ENCODE measurements at regions not wholly inside any gene's neighbourhood (a gene's known extent, or its start where the extent isn't known, plus 50 kb on each side); places are given as distances from the start of the nearest gene placed in this dataset.

DNA sequence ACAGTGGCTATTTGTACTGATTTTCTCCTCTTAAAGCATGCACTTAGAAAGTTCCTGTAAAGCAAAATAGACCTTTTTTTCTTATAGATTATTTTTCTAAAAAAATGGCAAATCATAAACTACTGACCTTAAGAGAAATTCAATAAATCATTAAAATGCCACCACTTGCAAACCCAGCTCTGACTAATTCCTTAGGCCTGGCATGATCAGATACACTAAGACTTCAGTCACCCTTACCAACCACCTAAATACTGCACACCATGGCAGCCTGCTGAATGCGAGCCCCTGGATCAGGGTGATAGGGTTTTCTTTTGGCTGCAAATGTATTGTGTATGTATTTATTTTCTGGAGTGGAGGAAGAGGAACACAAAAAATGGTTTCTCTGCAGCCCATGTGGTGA, 370.6 kb upstream of the TBL1XR1 start:
- DNase-seq (ENCODE audit: insufficient read length, low spot score) (no peak), FAIRE-seq (no peak)
- TF ChIP-seq, protein P1, sequence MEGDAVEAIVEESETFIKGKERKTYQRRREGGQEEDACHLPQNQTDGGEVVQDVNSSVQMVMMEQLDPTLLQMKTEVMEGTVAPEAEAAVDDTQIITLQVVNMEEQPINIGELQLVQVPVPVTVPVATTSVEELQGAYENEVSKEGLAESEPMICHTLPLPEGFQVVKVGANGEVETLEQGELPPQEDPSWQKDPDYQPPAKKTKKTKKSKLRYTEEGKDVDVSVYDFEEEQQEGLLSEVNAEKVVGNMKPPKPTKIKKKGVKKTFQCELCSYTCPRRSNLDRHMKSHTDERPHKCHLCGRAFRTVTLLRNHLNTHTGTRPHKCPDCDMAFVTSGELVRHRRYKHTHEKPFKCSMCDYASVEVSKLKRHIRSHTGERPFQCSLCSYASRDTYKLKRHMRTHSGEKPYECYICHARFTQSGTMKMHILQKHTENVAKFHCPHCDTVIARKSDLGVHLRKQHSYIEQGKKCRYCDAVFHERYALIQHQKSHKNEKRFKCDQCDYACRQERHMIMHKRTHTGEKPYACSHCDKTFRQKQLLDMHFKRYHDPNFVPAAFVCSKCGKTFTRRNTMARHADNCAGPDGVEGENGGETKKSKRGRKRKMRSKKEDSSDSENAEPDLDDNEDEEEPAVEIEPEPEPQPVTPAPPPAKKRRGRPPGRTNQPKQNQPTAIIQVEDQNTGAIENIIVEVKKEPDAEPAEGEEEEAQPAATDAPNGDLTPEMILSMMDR (IDR thresholded peaks at IDR 0.05; ENCODE audit: insufficient read depth, missing control alignments) = no peak

DNA sequence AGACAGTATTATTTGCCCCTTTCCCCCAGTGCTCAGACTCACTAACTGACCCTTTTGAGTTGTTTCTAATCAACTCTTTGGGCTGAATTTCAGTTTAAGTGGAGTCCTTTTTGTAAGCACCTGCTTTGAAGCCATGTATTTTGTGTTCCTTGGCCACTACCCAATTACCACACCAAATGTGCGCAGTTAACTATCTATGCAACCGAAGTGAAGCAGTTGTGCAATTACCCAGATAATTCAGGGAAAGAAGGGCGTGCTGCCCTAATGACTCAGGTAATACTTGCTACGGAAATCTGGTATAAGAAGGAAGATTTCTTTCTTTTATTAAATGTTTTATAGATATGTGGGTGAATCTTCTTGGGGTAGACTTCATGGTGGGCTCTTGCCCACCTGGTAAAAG, 371.9 kb upstream of the TBL1XR1 start:
- DNase-seq (ENCODE audit: insufficient read length, low spot score) (no peak), FAIRE-seq (no peak)
- TF ChIP-seq, protein P1 (IDR thresholded peaks at IDR 0.05; ENCODE audit: insufficient read depth, missing control alignments) = no peak

DNA sequence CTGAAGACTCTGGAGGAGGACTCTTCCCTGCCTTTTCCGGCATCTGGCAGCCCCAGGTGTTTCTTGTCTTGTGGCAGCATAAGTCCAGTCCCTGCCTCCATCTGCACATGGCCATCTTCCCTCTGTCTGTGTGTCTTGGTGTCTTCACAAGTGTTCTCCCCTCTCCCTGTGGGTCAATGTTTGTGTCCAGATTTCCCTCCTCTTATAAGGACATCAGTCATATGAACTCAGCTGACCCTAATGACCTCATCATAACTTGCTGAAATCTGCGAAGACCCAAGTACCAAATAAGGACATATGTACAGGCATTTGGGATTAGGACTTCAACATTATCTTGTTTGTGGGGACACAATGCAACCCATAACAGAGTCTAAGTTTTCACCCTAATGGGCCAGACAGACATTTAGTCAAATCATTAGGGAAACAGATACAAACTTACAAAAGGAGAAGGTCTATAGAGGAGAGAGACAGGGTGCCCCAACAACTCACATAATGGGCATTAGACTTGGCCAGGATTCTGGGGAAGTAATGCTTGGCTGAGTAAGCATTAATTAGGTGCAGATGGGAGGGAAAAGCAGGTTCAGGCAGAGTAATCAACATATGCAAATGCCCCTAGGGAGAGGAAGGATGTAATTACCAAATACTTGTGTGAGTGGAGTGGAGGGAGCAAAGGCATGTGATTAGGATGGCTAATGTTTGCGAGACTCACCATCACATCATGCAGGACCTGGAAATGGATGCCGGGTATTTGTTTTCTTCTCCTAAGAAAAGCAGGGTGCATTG, 372.8 kb upstream of the TBL1XR1 start:
- TF ChIP-seq, protein P1 (IDR thresholded peaks at IDR 0.05; ENCODE audit: insufficient read depth, missing control alignments) = no peak
- DNase-seq (ENCODE audit: insufficient read length, low spot score) (no peak), FAIRE-seq (no peak)

DNA sequence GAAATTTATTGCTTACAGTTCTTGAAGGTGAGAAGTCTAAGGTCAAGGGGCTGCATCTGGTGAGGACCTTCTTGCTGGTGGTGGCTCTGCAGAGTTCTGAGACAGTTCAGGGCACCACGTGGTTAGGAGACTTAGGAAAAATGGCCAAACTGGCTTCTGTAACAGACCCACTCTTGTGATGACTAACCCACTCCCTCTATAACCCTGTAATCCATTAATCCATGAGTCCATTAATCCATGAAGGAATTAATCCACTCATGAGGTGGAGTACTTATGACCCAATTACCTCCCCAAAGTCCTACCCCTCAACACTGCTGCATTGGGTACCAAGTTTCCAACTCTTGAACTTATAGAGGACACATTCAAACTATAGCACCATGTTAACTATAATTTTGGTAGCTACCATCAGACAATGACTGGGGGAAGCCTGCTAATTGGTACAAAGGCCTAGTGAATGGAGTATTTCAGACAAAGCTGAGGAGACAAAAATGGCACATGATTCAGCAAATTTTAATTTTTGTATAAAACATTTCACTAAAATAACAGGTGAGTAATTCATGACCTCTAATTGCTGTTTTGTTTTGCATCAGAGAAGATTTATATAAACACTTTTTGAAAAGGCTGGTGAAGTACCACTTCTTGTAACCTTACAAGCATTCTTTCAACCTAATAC, 374.1 kb upstream of the TBL1XR1 start:
- no peak for DNase-seq (ENCODE audit: insufficient read length, low spot score)
- FAIRE-seq = no peak
- TF ChIP-seq, protein P1 (IDR thresholded peaks at IDR 0.05; ENCODE audit: insufficient read depth, missing control alignments) = no peak

DNA sequence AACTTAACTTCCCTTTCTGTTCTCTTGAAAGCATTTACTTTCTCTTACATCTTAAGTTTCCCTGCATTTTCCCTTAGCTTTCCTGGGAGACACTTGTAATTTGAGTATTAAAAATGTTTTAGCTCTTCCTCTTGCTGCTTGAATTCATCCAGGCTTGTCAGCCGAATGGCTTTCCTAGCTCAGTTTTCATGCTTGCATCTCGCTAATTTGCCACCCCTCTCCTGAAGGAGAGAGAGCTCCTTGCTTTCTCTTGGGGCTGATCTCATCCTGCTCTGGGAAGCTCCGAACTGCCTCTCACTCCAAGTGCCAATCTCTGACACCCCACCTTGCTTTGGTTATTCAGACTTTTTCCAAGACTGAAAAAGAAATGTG, 374.6 kb upstream of the TBL1XR1 start:
- TF ChIP-seq, protein P1 (IDR thresholded peaks at IDR 0.05; ENCODE audit: insufficient read depth, missing control alignments) = no peak
- FAIRE-seq (no peak), DNase-seq (ENCODE audit: insufficient read length, low spot score) (no peak)

DNA sequence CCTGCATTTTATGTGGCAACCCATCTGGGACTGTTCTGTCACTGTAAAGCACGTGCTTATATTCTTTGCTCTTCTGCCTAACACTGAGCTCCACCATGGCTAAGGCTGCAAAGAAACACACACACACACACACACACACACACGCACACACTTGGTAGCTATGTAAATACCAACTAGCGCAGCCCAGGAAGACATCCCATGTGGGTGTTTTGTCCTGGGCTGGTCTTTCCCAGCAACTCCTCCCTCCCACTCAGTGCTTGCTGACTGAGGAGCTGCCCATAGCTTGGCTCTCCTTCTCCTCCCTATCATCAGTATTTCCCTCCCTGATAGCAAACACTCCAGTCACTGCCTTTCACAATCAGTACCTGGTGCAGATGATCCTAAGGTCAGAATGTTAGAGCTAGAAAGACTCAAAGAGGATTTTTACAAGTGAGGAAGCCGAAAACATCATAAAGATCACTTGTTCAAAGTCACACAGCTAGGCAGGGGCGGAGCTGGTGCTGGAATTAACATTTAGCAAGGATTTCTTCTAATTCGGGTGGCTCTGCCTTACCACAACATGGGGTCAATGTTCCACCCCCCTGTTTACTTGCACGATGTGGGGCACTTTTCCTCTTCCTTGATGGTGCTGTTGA, 377.1 kb upstream of the TBL1XR1 start:
- DNase-seq (ENCODE audit: insufficient read length, low spot score) (no peak), FAIRE-seq (no peak)
- TF ChIP-seq, protein P1 (IDR thresholded peaks at IDR 0.05; ENCODE audit: insufficient read depth, missing control alignments) = no peak
